Stimulated activated naive B cell treated with anti-CD40 and anti-IgM and Interleukin-4, amounts not matched to agents 10 μg/mL and 1 μg/mL and 100 μg/mL, for 72 hours (primary cell): ENCODE measurements at regions not wholly inside any gene's neighbourhood (a gene's known extent, or its start where the extent isn't known, plus 50 kb on each side); places are given as distances from the start of the nearest gene placed in this dataset.
"Not testable (repeated sequence)": the region's sequence is repeated elsewhere in the genome, so short reads cannot be mapped to it uniquely, and the experiment has no call there.

Experiments used
- ATAC-seq, 2 donors: fragments of 150-1000 bp; cut with Tn5 transposase; replicated peaks; 2 replicates each; pipeline ENCODE4 v1.10.0; 2021; ENCODE audit warnings: moderate library complexity in 1 of 2
- DNase-seq: peaks from one replicate; pipeline ENCODE4 v3.0.0; 2021
- H3K27ac Mint-ChIP-seq: one replicate; pipeline ENCODE4 v1.8.0; 2022; ENCODE audit warnings: mild to moderate bottlenecking, mixed read lengths
- H3K27me3 Mint-ChIP-seq, 2 donors: one replicate each; pipeline ENCODE4 v1.8.0; 2022; ENCODE audit warnings: mixed read lengths in 2 of 2
- H3K36me3 Mint-ChIP-seq, 2 donors: one replicate each; pipeline ENCODE4 v1.8.0; 2022; ENCODE audit warnings: mixed read lengths in 2 of 2, mild to moderate bottlenecking in 1 of 2
- H3K4me1 Mint-ChIP-seq, 2 donors: one replicate each; pipeline ENCODE4 v1.8.0; 2022; ENCODE audit warnings: mixed read lengths in 2 of 2, mild to moderate bottlenecking in 1 of 2
- H3K4me3 Mint-ChIP-seq, 2 donors: one replicate each; pipeline ENCODE4 v1.8.0; 2022; ENCODE audit warnings: mild to moderate bottlenecking in 2 of 2, mixed read lengths in 2 of 2, moderate library complexity in 1 of 2
- H3K9me3 Mint-ChIP-seq, 2 donors: one replicate each; pipeline ENCODE4 v1.8.0; 2022; ENCODE audit warnings: mixed read lengths in 2 of 2, mild to moderate bottlenecking in 1 of 2

DNA sequence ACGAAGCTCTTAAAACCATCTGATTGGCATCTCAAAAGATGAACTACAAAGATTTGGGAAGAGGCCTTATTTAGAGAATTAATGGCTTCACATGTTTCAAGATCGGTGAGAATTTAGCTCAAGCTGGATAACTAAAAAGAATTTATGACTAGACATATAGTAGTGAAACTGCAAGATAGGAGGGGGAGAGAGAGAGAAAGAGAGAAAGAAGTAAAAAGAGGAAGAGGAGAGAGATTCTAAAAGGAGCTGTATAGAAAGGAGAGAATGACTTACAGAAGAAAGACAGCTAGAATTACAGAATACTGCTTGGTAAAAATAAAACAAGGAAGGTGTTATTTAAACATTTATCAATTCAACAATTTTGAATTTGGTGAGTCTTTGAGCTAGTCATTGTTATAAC lies 592.3 kb downstream of the SH2D4B start:
- Mint-ChIP-seq H3K27ac (no peak overlapping the region), H3K27me3 (no peaks in the 10 kb centered on the region), H3K4me1 (no peaks in the 10 kb centered on the region), H3K9me3 (no peaks in the 10 kb centered on the region), H3K4me3 (no peak overlapping the region), H3K36me3 (no peaks in the 10 kb centered on the region)
- DNase-seq (no peak), ATAC-seq (no peak)

GRCh38 chr10:81135851-81136250 lies 598.1 kb downstream of the SH2D4B start:
- Mint-ChIP-seq H3K4me1 (no peaks in the 10 kb centered on the region), H3K9me3 (peaks cover 8 to 11% of the 10 kb centered on the region in 2 donors), H3K36me3 (no peaks in the 10 kb centered on the region), H3K27ac (no peak overlapping the region), H3K4me3 (no peak overlapping the region), H3K27me3 (peaks cover 0 to 6% of the 10 kb centered on the region in 2 donors)
- DNase-seq, result no peak
- peak in 1 of 2 donors; percentile 41 for ATAC-seq

DNA sequence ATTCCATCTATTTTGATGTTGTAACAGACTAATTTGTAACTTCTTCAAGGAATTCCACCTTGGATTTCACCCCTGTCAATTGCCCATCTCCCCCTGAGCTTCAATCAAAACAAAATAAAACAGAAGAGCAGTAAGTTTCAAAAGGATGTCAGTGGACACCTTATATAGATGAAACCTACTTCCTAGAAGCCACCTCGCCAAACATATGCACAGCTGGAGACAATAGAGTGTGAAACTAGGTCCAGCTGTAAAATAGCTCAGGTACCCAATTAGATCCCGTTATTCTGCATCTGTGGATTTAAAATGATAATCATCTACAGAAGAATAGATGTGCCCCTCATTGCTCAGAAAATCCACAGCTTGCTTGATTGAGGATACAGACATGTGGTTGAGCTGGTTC lies 598.6 kb downstream of the SH2D4B start:
- peaks cover 0 to 6% of the 10 kb centered on the region in 2 donors for H3K27me3 Mint-ChIP-seq
- DNase-seq, result no peak
- no peaks in the 10 kb centered on the region for H3K4me1 Mint-ChIP-seq
- no peak overlapping the region for H3K4me3 Mint-ChIP-seq
- H3K9me3 Mint-ChIP-seq, result peaks cover 8 to 11% of the 10 kb centered on the region in 2 donors
- no peaks in the 10 kb centered on the region for H3K36me3 Mint-ChIP-seq
- H3K27ac Mint-ChIP-seq, result no peak overlapping the region
- ATAC-seq, result no peak

- Mint-ChIP-seq H3K9me3 (no peaks in the 10 kb centered on the region), H3K4me3 (no peak overlapping the region), H3K36me3 (no peaks in the 10 kb centered on the region), H3K4me1 (no peaks in the 10 kb centered on the region), H3K27me3 (no peaks in the 10 kb centered on the region), H3K27ac (no peak overlapping the region)
- no peak for DNase-seq
- no peak for ATAC-seq
These were observed 608.3 kb downstream of the SH2D4B start for GRCh38 chr10:81145975-81146374.

GRCh38 chr10:81146436-81146835 lies 608.7 kb downstream of the SH2D4B start:
- DNase-seq (no peak), ATAC-seq (no peak)
- Mint-ChIP-seq H3K4me1 (no peaks in the 10 kb centered on the region), H3K27ac (no peak overlapping the region), H3K9me3 (no peaks in the 10 kb centered on the region), H3K36me3 (no peaks in the 10 kb centered on the region), H3K27me3 (no peaks in the 10 kb centered on the region), H3K4me3 (no peak overlapping the region)

DNA sequence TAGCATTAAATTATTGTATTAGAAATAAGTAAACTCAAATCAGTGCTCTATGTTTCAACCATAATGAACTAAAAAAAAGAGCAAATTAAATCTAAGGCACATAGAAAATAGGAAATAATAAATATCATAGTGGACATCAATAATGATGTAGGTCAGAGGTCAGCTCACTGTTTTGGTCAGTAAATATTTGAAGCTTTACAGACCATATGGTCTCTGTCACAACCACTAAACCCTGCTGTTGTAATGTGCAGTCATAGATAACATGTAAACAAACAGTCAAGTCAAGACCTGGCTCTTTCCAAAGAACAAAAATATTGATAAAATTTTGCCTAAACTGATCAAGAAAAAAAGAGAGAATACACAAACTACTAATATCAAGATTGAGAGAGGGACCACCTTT lies 615.0 kb downstream of the SH2D4B start:
- H3K4me1 Mint-ChIP-seq, result no peaks in the 10 kb centered on the region
- DNase-seq, result no peak
- no peaks in the 10 kb centered on the region for H3K27me3 Mint-ChIP-seq
- H3K9me3 Mint-ChIP-seq, result no peaks in the 10 kb centered on the region
- H3K36me3 Mint-ChIP-seq, result no peaks in the 10 kb centered on the region
- ATAC-seq, result no peak
- no peak overlapping the region for H3K4me3 Mint-ChIP-seq
- no peak overlapping the region for H3K27ac Mint-ChIP-seq

GRCh38 chr10:81157681-81158080 lies 620.0 kb downstream of the SH2D4B start:
- DNase-seq (no peak), ATAC-seq (no peak)
- Mint-ChIP-seq H3K27ac (no peak overlapping the region), H3K36me3 (no peaks in the 10 kb centered on the region), H3K4me3 (no peak overlapping the region), H3K9me3 (no peaks in the 10 kb centered on the region), H3K4me1 (no peaks in the 10 kb centered on the region), H3K27me3 (no peaks in the 10 kb centered on the region)

DNA sequence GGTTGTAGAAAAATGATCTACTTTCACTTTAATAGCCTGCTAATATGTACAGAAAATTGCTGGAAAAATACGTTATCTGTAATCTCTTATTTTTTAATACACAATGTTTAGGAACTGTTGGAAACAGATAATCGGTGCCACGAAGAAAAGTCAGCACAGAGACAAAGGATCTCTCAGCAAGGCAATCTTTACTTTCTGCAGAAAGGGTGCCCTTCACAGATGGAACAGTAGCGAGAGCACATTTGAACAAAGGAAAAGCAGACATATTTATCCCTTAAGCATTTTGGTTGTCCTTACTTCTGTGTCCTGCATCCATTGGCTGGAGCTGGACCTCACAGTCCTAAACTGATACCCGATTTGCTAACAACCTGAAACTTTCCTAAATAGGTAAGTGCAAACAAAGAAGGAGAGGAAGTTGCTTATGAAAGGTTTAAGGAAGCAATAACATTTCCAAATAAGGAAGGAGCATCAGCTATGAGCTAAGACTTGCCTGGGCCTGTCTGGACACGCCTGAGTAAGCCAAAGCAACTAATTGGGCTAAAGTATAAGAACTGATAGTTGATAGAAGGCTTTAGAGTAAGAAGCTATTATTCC lies 640.0 kb downstream of the SH2D4B start:
- Mint-ChIP-seq H3K27me3 (no peaks in the 10 kb centered on the region), H3K9me3 (peaks cover 0 to 5% of the 10 kb centered on the region in 2 donors), H3K4me3 (no peak overlapping the region), H3K27ac (no peak overlapping the region), H3K36me3 (no peaks in the 10 kb centered on the region), H3K4me1 (no peaks in the 10 kb centered on the region)
- DNase-seq (no peak), ATAC-seq (no peak)

- Mint-ChIP-seq H3K27ac (no peak overlapping the region), H3K27me3 (no peaks in the 10 kb centered on the region), H3K4me3 (no peak overlapping the region), H3K36me3 (no peaks in the 10 kb centered on the region), H3K4me1 (no peaks in the 10 kb centered on the region), H3K9me3 (peaks cover 0 to 5% of the 10 kb centered on the region in 2 donors)
- ATAC-seq, result no peak
- DNase-seq, result no peak
These were observed 641.6 kb downstream of the SH2D4B start for GRCh38 chr10:81179324-81179723.

- no peak overlapping the region for H3K4me3 Mint-ChIP-seq
- H3K9me3 Mint-ChIP-seq, result peaks cover 0 to 5% of the 10 kb centered on the region in 2 donors
- ATAC-seq (peak; percentile 51 to 52), DNase-seq (no peak)
- no peaks in the 10 kb centered on the region for H3K27me3 Mint-ChIP-seq
- no peaks in the 10 kb centered on the region for H3K36me3 Mint-ChIP-seq
- H3K4me1 Mint-ChIP-seq, result no peaks in the 10 kb centered on the region
- no peak overlapping the region for H3K27ac Mint-ChIP-seq
These were observed 642.2 kb downstream of the SH2D4B start for GRCh38 chr10:81179805-81180452.

GRCh38 chr10:81182296-81182695 lies 644.6 kb downstream of the SH2D4B start:
- no peak overlapping the region for H3K4me3 Mint-ChIP-seq
- ATAC-seq (no peak), DNase-seq (no peak)
- H3K27me3 Mint-ChIP-seq, result no peaks in the 10 kb centered on the region
- no peaks in the 10 kb centered on the region for H3K4me1 Mint-ChIP-seq
- no peak overlapping the region for H3K27ac Mint-ChIP-seq
- H3K9me3 Mint-ChIP-seq, result peaks cover 0 to 3% of the 10 kb centered on the region in 2 donors
- no peaks in the 10 kb centered on the region for H3K36me3 Mint-ChIP-seq

DNA sequence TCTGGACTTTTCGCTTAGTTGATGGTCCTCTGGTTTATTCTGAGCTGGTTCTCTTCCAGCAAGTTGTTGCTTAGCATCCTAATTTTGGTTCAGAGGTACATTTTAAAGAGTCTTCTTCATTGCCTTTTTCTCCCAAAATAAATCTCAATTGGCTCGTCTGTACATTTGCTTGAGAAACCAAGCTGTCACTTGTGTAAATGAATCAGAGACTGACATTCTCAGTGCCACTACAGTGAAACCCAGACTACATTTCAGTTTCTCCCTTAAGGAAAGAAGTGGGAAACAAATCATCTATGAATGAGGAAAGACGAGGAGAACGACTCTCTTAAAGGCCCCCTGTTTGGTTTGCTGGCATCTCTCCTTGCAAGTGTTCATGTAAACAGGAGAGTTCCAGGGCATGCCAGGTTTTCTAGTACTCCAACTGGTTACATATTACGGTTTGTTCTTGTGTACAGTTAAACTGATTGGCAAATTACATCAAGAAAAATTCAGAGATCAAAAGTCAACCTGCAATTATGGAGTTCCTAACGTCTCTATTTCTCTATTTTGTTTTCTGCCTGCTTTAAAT lies 654.6 kb downstream of the SH2D4B start:
- Mint-ChIP-seq H3K27me3 (no peaks in the 10 kb centered on the region), H3K4me1 (no peaks in the 10 kb centered on the region), H3K36me3 (no peaks in the 10 kb centered on the region), H3K4me3 (no peak overlapping the region), H3K27ac (no peak overlapping the region), H3K9me3 (no peaks in the 10 kb centered on the region)
- ATAC-seq (no peak), DNase-seq (no peak)

DNA sequence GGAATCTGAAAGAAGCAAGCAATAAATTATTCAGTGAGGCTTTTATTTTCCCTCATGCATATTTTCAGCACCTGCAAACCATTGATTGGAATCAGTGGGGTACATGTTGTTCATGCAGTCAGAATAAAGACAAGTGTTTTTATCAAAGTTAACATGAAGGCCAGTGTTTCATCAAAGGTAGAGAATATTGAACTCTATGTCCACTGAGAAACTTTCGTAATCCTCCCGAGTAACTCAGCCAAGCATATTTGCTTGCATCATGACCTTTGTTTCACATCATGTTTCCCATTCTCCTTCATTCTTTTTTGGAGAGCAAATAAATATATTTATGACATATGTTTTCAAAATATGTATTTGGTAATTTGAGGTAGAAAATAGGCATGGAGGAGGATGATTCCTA lies 663.1 kb downstream of the SH2D4B start:
- Mint-ChIP-seq H3K27me3 (no peaks in the 10 kb centered on the region), H3K36me3 (no peaks in the 10 kb centered on the region), H3K27ac (no peak overlapping the region), H3K4me3 (no peak overlapping the region), H3K9me3 (no peaks in the 10 kb centered on the region), H3K4me1 (no peaks in the 10 kb centered on the region)
- ATAC-seq (no peak), DNase-seq (no peak)

GRCh38 chr10:81207359-81207758 lies 667.6 kb upstream of the NRG3 start:
- not testable (repeated sequence) for H3K27ac Mint-ChIP-seq, DNase-seq, H3K36me3 Mint-ChIP-seq, H3K27me3 Mint-ChIP-seq, H3K4me1 Mint-ChIP-seq, H3K4me3 Mint-ChIP-seq, ATAC-seq, H3K9me3 Mint-ChIP-seq

DNA sequence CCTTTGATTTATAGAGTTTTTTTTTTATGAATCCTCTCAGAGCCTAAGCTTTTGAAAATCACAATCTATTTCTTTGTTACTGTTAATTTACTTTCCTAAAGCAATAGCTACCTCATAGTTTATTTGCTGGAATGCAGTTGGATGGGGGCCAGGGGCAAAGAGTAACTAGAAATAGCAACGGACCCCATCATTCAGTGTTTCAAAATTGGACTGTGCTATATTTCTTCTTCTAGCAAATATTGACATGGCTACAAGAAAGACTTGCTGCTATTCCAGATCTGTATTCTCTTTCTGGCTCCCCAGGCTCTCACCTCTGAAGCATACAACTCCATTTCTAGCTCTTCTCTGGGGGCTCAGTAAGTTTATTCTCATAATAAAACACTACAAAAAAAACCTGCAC lies 661.6 kb upstream of the NRG3 start:
- Mint-ChIP-seq H3K4me3 (no peak overlapping the region), H3K36me3 (no peaks in the 10 kb centered on the region), H3K27me3 (no peaks in the 10 kb centered on the region), H3K27ac (no peak overlapping the region), H3K4me1 (no peaks in the 10 kb centered on the region), H3K9me3 (no peaks in the 10 kb centered on the region)
- no peak for ATAC-seq
- DNase-seq, result no peak
